Neuronal stem cell (in vitro differentiated cells): ENCODE measurements at regions not wholly inside any gene's neighbourhood (a gene's known extent, or its start where the extent isn't known, plus 50 kb on each side); places are given as distances from the start of the nearest gene placed in this dataset.
"Not testable (repeated sequence)": the region's sequence is repeated elsewhere in the genome, so short reads cannot be mapped to it uniquely, and the experiment has no call there.

Experiments
- DNase-seq: peaks from one replicate; pipeline ENCODE4 v3.0.0-alpha.2; 2013; ENCODE audit warnings: low spot score
- H2AFZ ChIP-seq: one replicate; pipeline ENCODE4 v1.6.1; 2013; ENCODE audit warnings: mild to moderate bottlenecking, low read length, inconsistent platforms
- H2AK5ac ChIP-seq: 2 replicates; pipeline ENCODE4 v1.6.1; 2013; ENCODE audit warnings: low read depth, mild to moderate bottlenecking, inconsistent platforms, low read length, moderate library complexity, mixed read lengths
- H2BK120ac ChIP-seq: 2 replicates; pipeline ENCODE4 v1.6.1; 2013; ENCODE audit warnings: low read depth, mild to moderate bottlenecking, inconsistent platforms, low read length, moderate library complexity, mixed read lengths
- H2BK12ac ChIP-seq: one replicate; pipeline ENCODE4 v1.6.1; 2013; ENCODE audit warnings: low read length, inconsistent platforms
- H2BK15ac ChIP-seq: 2 replicates; pipeline ENCODE4 v1.6.1; 2013; ENCODE audit warnings: mild to moderate bottlenecking, low read length, inconsistent platforms, mixed read lengths
- H2BK5ac ChIP-seq: one replicate; pipeline ENCODE4 v1.6.1; 2013; ENCODE audit warnings: inconsistent platforms, mild to moderate bottlenecking, low read length, moderate library complexity
- H3K14ac ChIP-seq: one replicate; pipeline ENCODE4 v1.6.1; 2013; ENCODE audit warnings: low read length, inconsistent platforms
- H3K18ac ChIP-seq: 2 replicates; pipeline ENCODE4 v1.6.1; 2013; ENCODE audit warnings: low read length, inconsistent platforms
- H3K23ac ChIP-seq: 2 replicates; pipeline ENCODE4 v1.6.1; 2013; ENCODE audit warnings: low read depth, mild to moderate bottlenecking, mixed read lengths, low read length, inconsistent platforms; ENCODE audit not compliant: poor library complexity
- H3K27ac ChIP-seq: replicated peaks from 3 replicates; pipeline ENCODE4 v1.5.1; 2013; ENCODE audit warnings: low read length, inconsistent platforms
- H3K27me3 ChIP-seq, 3 experiments: 2 replicates each; pipeline ENCODE4 v1.6.1; 2013; ENCODE audit warnings: low read length in 3 of 3, mild to moderate bottlenecking in 2 of 3, inconsistent platforms in 1 of 3, low read depth in 1 of 3, mixed read lengths in 1 of 3, moderate library complexity in 1 of 3; ENCODE audit not compliant: control insufficient read depth in 3 of 3, insufficient read depth in 3 of 3
- H3K36me3 ChIP-seq, 2 donors: replicated peaks in 1 of 2; 2 replicates each; pipeline ENCODE4 v1.6.1; 2013; ENCODE audit warnings: low read length in 2 of 2; ENCODE audit not compliant: control insufficient read depth in 2 of 2, insufficient read depth in 2 of 2
- H3K4ac ChIP-seq: 2 replicates; pipeline ENCODE4 v1.6.1; 2013; ENCODE audit warnings: inconsistent platforms, mild to moderate bottlenecking, low read length, moderate library complexity
- H3K4me1 ChIP-seq, 2 donors: 1 replicate in 1 of 2; 2 replicates in 1 of 2; pipeline ENCODE4 v1.6.1; 2013; ENCODE audit warnings: low read length in 2 of 2, low read depth in 1 of 2; ENCODE audit not compliant: control insufficient read depth in 2 of 2, insufficient read depth in 1 of 2
- H3K4me2 ChIP-seq: one replicate; pipeline ENCODE4 v1.6.1; 2013; ENCODE audit warnings: mild to moderate bottlenecking, low read length, inconsistent platforms; ENCODE audit not compliant: insufficient read depth, poor library complexity, severe bottlenecking
- H3K4me3 ChIP-seq, 2 donors: 2 replicates each; pipeline ENCODE4 v1.5.1; 2013; ENCODE audit warnings: low read length in 2 of 2, mild to moderate bottlenecking in 2 of 2, inconsistent platforms in 1 of 2, moderate library complexity in 1 of 2
- H3K79me1 ChIP-seq: one replicate; pipeline ENCODE4 v1.6.1; 2013; ENCODE audit warnings: low read depth, mild to moderate bottlenecking, inconsistent platforms, low read length, moderate library complexity
- H3K9ac ChIP-seq: one replicate; pipeline ENCODE4 v1.6.1; 2013; ENCODE audit warnings: mild to moderate bottlenecking, low read depth, low read length, inconsistent platforms; ENCODE audit not compliant: poor library complexity
- H3K9me3 ChIP-seq, 2 donors: replicated peaks in 1 of 2; 2 replicates each; pipeline versions ENCODE3 to v1.6.1; 2013; ENCODE audit warnings: low read length in 2 of 2, mild to moderate bottlenecking in 2 of 2, inconsistent platforms in 1 of 2, low read depth in 1 of 2, mixed read lengths in 1 of 2, moderate library complexity in 1 of 2; ENCODE audit not compliant: control insufficient read depth in 2 of 2, insufficient read depth in 1 of 2
- H4K8ac ChIP-seq: one replicate; pipeline ENCODE4 v1.6.1; 2013; ENCODE audit warnings: low read depth, mild to moderate bottlenecking, inconsistent platforms, low read length, moderate library complexity
- H4K91ac ChIP-seq: one replicate; pipeline ENCODE4 v1.6.1; 2013; ENCODE audit warnings: low read length, low read depth, mild to moderate bottlenecking, inconsistent platforms; ENCODE audit not compliant: poor library complexity
- WGBS, 2 donors: extraction: QIAGEN DNeasy Blood & Tissue Kit; methylation state at CpG; one replicate each; pipeline ENCODE4 v1.1.7; 2013; ENCODE audit warnings: missing lambda C conversion rate in 2 of 2, mixed read lengths in 1 of 2; ENCODE audit not compliant: insufficient read length in 2 of 2, insufficient replicate concordance in 1 of 2; ENCODE audit errors: extremely low coverage in 2 of 2; 5-methylcytosine and 5-hydroxymethylcytosine counted together

- Histone ChIP-seq H3K9ac (no peak overlapping the region), H2BK120ac (no peak overlapping the region), H3K79me1 (no peaks in the 10 kb centered on the region), H3K23ac (no peak overlapping the region), H2BK12ac (no peak overlapping the region), H3K9me3 (no peaks in the 10 kb centered on the region), H4K8ac (no peak overlapping the region), H3K4ac (no peak overlapping the region), H2AK5ac (no peak overlapping the region), H2AFZ (no peak overlapping the region), H3K36me3 (no peaks in the 10 kb centered on the region), H4K91ac (no peak overlapping the region), H2BK15ac (no peak overlapping the region), H3K4me3 (no peak overlapping the region), H2BK5ac (no peak overlapping the region), H3K18ac (no peak overlapping the region), H3K27ac (no peak overlapping the region), H3K27me3 (no peaks in the 10 kb centered on the region), H3K14ac (no peak overlapping the region), H3K4me2 (no peak overlapping the region), H3K4me1 (no peaks in the 10 kb centered on the region)
- no CpG with 5 or more reads among the region's 1 CpG for WGBS, 2 donors
- DNase-seq: no peak
Observed at GRCh38 chrX:106286053-106286650, 118.0 kb downstream of the PWWP3B start.

- not testable (repeated sequence) for H3K4me1 ChIP-seq, H3K27ac ChIP-seq, H3K4me3 ChIP-seq, H3K4me2 ChIP-seq, H2BK15ac ChIP-seq, H3K36me3 ChIP-seq, H2BK12ac ChIP-seq, H3K79me1 ChIP-seq, H3K9ac ChIP-seq, DNase-seq, H3K18ac ChIP-seq, H3K23ac ChIP-seq, H4K8ac ChIP-seq, H2BK5ac ChIP-seq, H2AK5ac ChIP-seq, H3K14ac ChIP-seq, H3K4ac ChIP-seq, H3K27me3 ChIP-seq, H3K9me3 ChIP-seq, H2AFZ ChIP-seq, H2BK120ac ChIP-seq, H4K91ac ChIP-seq
- no CpG with 5 or more reads among the region's 5 CpGs for WGBS, 2 donors
Observed at GRCh38 chrX:106290778-106291177, 122.7 kb downstream of the PWWP3B start.

DNA sequence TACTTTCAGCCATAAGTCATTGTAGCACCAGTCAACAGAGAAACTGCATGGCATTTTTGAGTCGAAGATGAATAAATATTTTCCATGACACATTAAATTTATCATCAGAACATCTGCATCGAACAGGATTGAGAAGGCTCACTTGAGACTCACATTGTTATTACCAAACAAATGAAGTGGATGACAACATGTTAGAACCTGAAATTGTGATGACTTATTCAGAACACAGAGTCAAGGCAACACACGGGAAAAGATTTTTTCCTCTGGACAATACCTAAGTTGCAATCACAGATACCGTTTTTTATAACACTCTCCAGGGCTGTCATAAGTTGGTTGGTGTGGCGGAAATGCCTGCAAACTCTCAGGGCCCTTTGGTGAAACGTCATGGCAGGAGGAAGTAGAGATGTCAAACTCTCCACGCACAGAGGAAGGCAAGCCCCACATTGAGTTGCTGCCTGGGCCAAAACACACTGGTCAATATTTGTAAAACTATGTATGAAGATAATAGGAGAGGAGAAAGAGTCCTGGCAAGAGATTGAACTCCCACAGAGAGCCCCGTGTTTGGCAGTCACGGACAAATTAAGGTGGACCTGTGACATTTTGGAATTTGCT lies 123.8 kb downstream of the PWWP3B start:
- not testable (repeated sequence) for H3K4me3 ChIP-seq, H2AFZ ChIP-seq, H3K4me1 ChIP-seq, H3K9ac ChIP-seq, H2BK120ac ChIP-seq, H3K79me1 ChIP-seq, H3K18ac ChIP-seq, H2BK5ac ChIP-seq, H2BK15ac ChIP-seq, H3K4me2 ChIP-seq, H4K8ac ChIP-seq, H3K27me3 ChIP-seq, H4K91ac ChIP-seq, H3K23ac ChIP-seq, H3K27ac ChIP-seq, H3K14ac ChIP-seq, H3K9me3 ChIP-seq, DNase-seq, H3K36me3 ChIP-seq, H2BK12ac ChIP-seq, H3K4ac ChIP-seq, H2AK5ac ChIP-seq
- WGBS, 2 donors: no CpG with 5 or more reads among the region's 9 CpGs

- Histone ChIP-seq H4K8ac (no peak overlapping the region), H2AFZ (no peak overlapping the region), H3K79me1 (no peaks in the 10 kb centered on the region), H3K4me1 (no peaks in the 10 kb centered on the region), H3K18ac (no peak overlapping the region), H3K36me3 (no peaks in the 10 kb centered on the region), H2BK5ac (no peak overlapping the region), H3K4me2 (no peak overlapping the region), H2BK120ac (no peak overlapping the region), H3K14ac (no peak overlapping the region), H3K27me3 (no peaks in the 10 kb centered on the region), H2BK15ac (no peak overlapping the region), H2AK5ac (no peak overlapping the region), H3K23ac (no peak overlapping the region), H3K4me3 (no peak overlapping the region), H3K27ac (no peak overlapping the region), H3K4ac (no peak overlapping the region), H3K9ac (no peak overlapping the region), H4K91ac (no peak overlapping the region), H3K9me3 (no peaks in the 10 kb centered on the region), H2BK12ac (no peak overlapping the region)
- no peak for DNase-seq
- no CpG with 5 or more reads among the region's 2 CpGs for WGBS, 2 donors
Observed at GRCh38 chrX:106300239-106300638, 132.1 kb downstream of the PWWP3B start.
